H54 (cell line): ENCODE measurements at regions not wholly inside any gene's neighbourhood (a gene's known extent, or its start where the extent isn't known, plus 50 kb on each side); places are given as distances from the start of the nearest gene placed in this dataset.
A peak's percentile ranks its signal among the peaks of the same experiment; 100 is the strongest.

Experiments used
- DNase-seq: peaks from one replicate; pipeline ENCODE4 v3.0.0; 2011; ENCODE audit warnings: low spot score, mixed read lengths; ENCODE audit not compliant: insufficient read length
- FAIRE-seq: peaks from 3 replicates; lab custom pipeline; 2011; peaks lifted over from hg19 to GRCh38; lab: Jason Lieb, UNC
- POLR2A ChIP-seq: IDR thresholded peaks from 2 replicates; pipeline ENCODE4 v1.6.1; 2011; ENCODE audit warnings: low read depth, mild to moderate bottlenecking, low read length

- DNase-seq (no peak), FAIRE-seq (no peak)
- TF ChIP-seq POLR2A: no peak
Observed at GRCh38 chr15:69583626-69584025, 131.0 kb downstream of the RPLP1 start.

- DNase-seq (no peak), FAIRE-seq (no peak)
- TF ChIP-seq POLR2A: no peak
Observed at GRCh38 chr15:69585937-69586336, 133.3 kb downstream of the RPLP1 start.

- DNase-seq (no peak), FAIRE-seq (no peak)
- TF ChIP-seq POLR2A: no peak
Observed at GRCh38 chr15:69586721-69587120, 134.1 kb downstream of the RPLP1 start.

- FAIRE-seq (no peak), DNase-seq (no peak)
- no peak for TF ChIP-seq POLR2A
Observed at GRCh38 chr15:69587723-69588426, 135.3 kb downstream of the RPLP1 start.

- no peak for DNase-seq
- no peak for FAIRE-seq
- no peak for TF ChIP-seq POLR2A
Observed at GRCh38 chr15:69590201-69590710, 137.6 kb downstream of the RPLP1 start.

- no peak for DNase-seq
- TF ChIP-seq POLR2A: no peak
- FAIRE-seq: no peak
Observed at GRCh38 chr15:69590932-69591524, 138.4 kb downstream of the RPLP1 start.

- no peak for TF ChIP-seq POLR2A
- DNase-seq: no peak
- no peak for FAIRE-seq
Observed at GRCh38 chr15:69591905-69592508, 139.4 kb downstream of the RPLP1 start.

GRCh38 chr15:69592954-69593353, 140.3 kb downstream of the RPLP1 start:
- FAIRE-seq: no peak
- TF ChIP-seq POLR2A: no peak
- no peak for DNase-seq

GRCh38 chr15:69593488-69593887, 140.9 kb downstream of the RPLP1 start:
- no peak for DNase-seq

GRCh38 chr15:69593981-69594966, 141.7 kb downstream of the RPLP1 start:
- no peak for TF ChIP-seq POLR2A
- no peak for FAIRE-seq
- DNase-seq: peak; percentile 19

More at GRCh38 chr15:69593488-69593887, 140.9 kb downstream of the RPLP1 start:
- no peak for TF ChIP-seq POLR2A
- FAIRE-seq: no peak

- TF ChIP-seq POLR2A: no peak
- DNase-seq (no peak), FAIRE-seq (no peak)
Observed at GRCh38 chr15:69595009-69595791, 142.6 kb downstream of the RPLP1 start.

GRCh38 chr15:69597061-69597592, 144.5 kb downstream of the RPLP1 start:
- TF ChIP-seq POLR2A: no peak
- no peak for FAIRE-seq
- no peak for DNase-seq
